ENCODE measurements at regions not wholly inside any gene's neighbourhood (a gene's known extent, or its start where the extent isn't known, plus 50 kb on each side); places are given as distances from the start of the nearest gene placed in this dataset.

GRCh38 chr3:6439226-6439625 is 421.7 kb upstream of the GRM7 start:
- TF ChIP-seq CTCF (IDR thresholded peaks at IDR 0.05) (no peak), POLR2A (IDR thresholded peaks at IDR 0.05) (no peak), POLR2AphosphoS5 (IDR thresholded peaks at IDR 0.05) (no peak), EP300 (IDR thresholded peaks at IDR 0.05) (no peak)
